Keratinocyte (primary cell): ENCODE measurements at regions not wholly inside any gene's neighbourhood (a gene's known extent, or its start where the extent isn't known, plus 50 kb on each side); places are given as distances from the start of the nearest gene placed in this dataset.

Experiments
- DNase-seq: peaks from one replicate; pipeline ENCODE4 v3.0.0-alpha.2; 2011; ENCODE audit warnings: low read depth, missing footprints, low spot score
- FAIRE-seq: peaks from 2 replicates; lab custom pipeline; 2011; peaks lifted over from hg19 to GRCh38; lab: Jason Lieb, UNC
- H2AFZ ChIP-seq: 2 replicates; pipeline ENCODE4 v1.6.0; 2012; ENCODE audit warnings: low read length, control low read depth, inconsistent platforms; ENCODE audit not compliant: control insufficient read depth
- H3K27ac ChIP-seq: 2 replicates; pipeline ENCODE4 v1.5.1; 2011; ENCODE audit warnings: low read length; ENCODE audit not compliant: control insufficient read depth, insufficient read depth
- H3K27me3 ChIP-seq: 3 replicates; pipeline ENCODE4 v1.6.0; 2011; ENCODE audit warnings: low read length; ENCODE audit not compliant: control insufficient read depth, insufficient read depth; ENCODE audit errors: extremely low read depth
- H3K36me3 ChIP-seq, 2 experiments: 2 replicates in 1 of 2; 3 replicates in 1 of 2; pipeline ENCODE4 v1.5.1; 2011; ENCODE audit warnings: low read length in 2 of 2, mild to moderate bottlenecking in 1 of 2; ENCODE audit not compliant: control insufficient read depth in 2 of 2, insufficient read depth in 2 of 2; ENCODE audit errors: extremely low read depth in 1 of 2
- H3K4me1 ChIP-seq: 3 replicates; pipeline ENCODE4 v1.5.1; 2011; ENCODE audit warnings: low read length; ENCODE audit not compliant: control insufficient read depth, insufficient read depth; ENCODE audit errors: extremely low read depth
- H3K4me2 ChIP-seq: 3 replicates; pipeline ENCODE4 v1.6.0; 2011; ENCODE audit warnings: low read depth, low read length; ENCODE audit not compliant: control insufficient read depth, insufficient read depth; ENCODE audit errors: extremely low read depth
- H3K4me3 ChIP-seq, 3 experiments: fragments of 200-600 bp in 1 of 3; sonication (generic) in 1 of 3; 2 replicates in 2 of 3; 3 replicates in 1 of 3; pipeline ENCODE4 v1.5.1; 2011 to 2016; ENCODE audit warnings: low read length in 3 of 3, mild to moderate bottlenecking in 3 of 3, control low read depth in 2 of 3, inconsistent platforms in 1 of 3, low read depth in 1 of 3, mixed read lengths in 1 of 3, mixed run types in 1 of 3, moderate library complexity in 1 of 3; ENCODE audit not compliant: control insufficient read depth in 2 of 3, insufficient read depth in 2 of 3; ENCODE audit errors: extremely low read depth in 1 of 3
- H3K79me2 ChIP-seq: 2 replicates; pipeline ENCODE4 v1.6.0; 2012; ENCODE audit warnings: low read length; ENCODE audit not compliant: control insufficient read depth, insufficient read depth
- H3K9ac ChIP-seq: 3 replicates; pipeline ENCODE4 v1.6.0; 2011; ENCODE audit warnings: low read length; ENCODE audit not compliant: control insufficient read depth, insufficient read depth; ENCODE audit errors: extremely low read depth
- H3K9me1 ChIP-seq: 3 replicates; pipeline ENCODE4 v1.6.0; 2011; ENCODE audit warnings: low read length; ENCODE audit not compliant: control insufficient read depth, insufficient read depth; ENCODE audit errors: extremely low read depth
- H3K9me3 ChIP-seq: 2 replicates; pipeline ENCODE4 v1.5.1; 2012; ENCODE audit warnings: low read depth, low read length; ENCODE audit not compliant: control insufficient read depth
- H4K20me1 ChIP-seq: 3 replicates; pipeline ENCODE4 v1.6.0; 2011; ENCODE audit warnings: low read length; ENCODE audit not compliant: control insufficient read depth, insufficient read depth; ENCODE audit errors: extremely low read depth
- CTCF ChIP-seq, 3 experiments: IDR thresholded peaks in 1 of 3; conservative IDR thresholded peaks in 1 of 3; optimal IDR thresholded peaks in 1 of 3; 2 replicates in 2 of 3; 3 replicates in 1 of 3; pipeline versions ENCODE3 to v1.5.1; 2011; ENCODE audit warnings: low read length in 3 of 3, mild to moderate bottlenecking in 3 of 3, moderate library complexity in 2 of 3, control low read depth in 1 of 3, inconsistent platforms in 1 of 3; ENCODE audit not compliant: insufficient read depth in 2 of 3; ENCODE audit errors: extremely low read depth in 1 of 3
- EZH2 ChIP-seq: IDR thresholded peaks from one replicate; pipeline ENCODE4 v1.6.1; 2012; ENCODE audit warnings: inconsistent platforms, mild to moderate bottlenecking, low read length, moderate library complexity
- dilution Hi-C: fragments of 300-500 bp; cut with MboI; formaldehyde crosslinking; loops from one replicate; pipeline ENCODE4 v1.7.0; 2020; ENCODE audit warnings: low sequenced_read_pairs; ENCODE audit not compliant: extremely low pct_ligation_motif_present

GRCh38 chr7:1314908-1315450 is 82.3 kb downstream of the UNCX start:
- FAIRE-seq (no peak), DNase-seq (no peak)
- no peak overlapping the region for H3K4me2 ChIP-seq
- no peak overlapping the region for H3K27ac ChIP-seq
- H4K20me1 ChIP-seq, result no peaks in the 10 kb centered on the region
- H3K27me3 ChIP-seq, result peaks cover 4% of the 10 kb centered on the region
- no peak overlapping the region for H2AFZ ChIP-seq
- TF ChIP-seq CTCF (optimal IDR thresholded peaks at IDR 0.05 in 1 of 3, IDR thresholded peaks at IDR 0.05 in 1 of 3, conservative IDR thresholded peaks at IDR 0.05 in 1 of 3; ENCODE audit: extremely low read depth in 1 of 3, insufficient read depth in 2 of 3, low read length in 3 of 3) (no peak), EZH2 (no peak)
- no peak overlapping the region for H3K4me3 ChIP-seq
- dilution Hi-C loops, result no loop called here
- no peak overlapping the region for H3K9ac ChIP-seq
- H3K9me3 ChIP-seq, result no peaks in the 10 kb centered on the region
- H3K4me1 ChIP-seq, result no peaks in the 10 kb centered on the region
- no peaks in the 10 kb centered on the region for H3K9me1 ChIP-seq
- H3K36me3 ChIP-seq, result no peaks in the 10 kb centered on the region
- H3K79me2 ChIP-seq, result no peaks in the 10 kb centered on the region

GRCh38 chr7:1316086-1316485 is 83.4 kb downstream of the UNCX start:
- Histone ChIP-seq H3K4me2 (no peak overlapping the region), H2AFZ (no peak overlapping the region), H3K36me3 (no peaks in the 10 kb centered on the region), H3K79me2 (no peaks in the 10 kb centered on the region), H3K9me3 (no peaks in the 10 kb centered on the region), H3K27me3 (peaks cover 4% of the 10 kb centered on the region), H4K20me1 (no peaks in the 10 kb centered on the region), H3K9ac (no peak overlapping the region), H3K27ac (no peak overlapping the region), H3K4me3 (no peak overlapping the region), H3K4me1 (no peaks in the 10 kb centered on the region), H3K9me1 (no peaks in the 10 kb centered on the region)
- dilution Hi-C loops, result no loop called here
- TF ChIP-seq CTCF (optimal IDR thresholded peaks at IDR 0.05 in 1 of 3, IDR thresholded peaks at IDR 0.05 in 1 of 3, conservative IDR thresholded peaks at IDR 0.05 in 1 of 3; ENCODE audit: extremely low read depth in 1 of 3, insufficient read depth in 2 of 3, low read length in 3 of 3), result no peak
- no peak for TF ChIP-seq EZH2
- FAIRE-seq (no peak), DNase-seq (no peak)
